Spleen (tissue), 11 donors: ENCODE measurements at regions not wholly inside any gene's neighbourhood (a gene's known extent, or its start where the extent isn't known, plus 50 kb on each side); places are given as distances from the start of the nearest gene placed in this dataset.

ENCODE experiments used
- DNase-seq: peaks from one replicate; pipeline ENCODE4 v3.0.0-alpha.2; 2020
- H3K27ac ChIP-seq, 8 donors: fragments of 200-600 bp; sonication (generic) in 7 of 8; 1 replicate in 4 of 8; 2 replicates in 4 of 8; pipeline versions ENCODE4 v1.5.0 to v1.8.0; 2016 to 2021; ENCODE audit warnings: inconsistent platforms in 4 of 8, mild to moderate bottlenecking in 4 of 8, moderate library complexity in 1 of 8
- H3K27me3 ChIP-seq, 7 donors: fragments of 200-600 bp; sonication (generic) in 6 of 7; replicated peaks in 1 of 7; 1 replicate in 4 of 7; 2 replicates in 3 of 7; pipeline versions ENCODE4 v1.5.0 to v1.8.0; 2016 to 2021; ENCODE audit warnings: inconsistent platforms in 3 of 7, mild to moderate bottlenecking in 1 of 7
- H3K36me3 ChIP-seq, 6 donors: fragments of 200-600 bp; sonication (generic) in 5 of 6; 1 replicate in 4 of 6; 2 replicates in 2 of 6; pipeline versions ENCODE4 v1.5.0 to v1.8.0; 2016 to 2021; ENCODE audit warnings: inconsistent platforms in 2 of 6
- H3K4me1 ChIP-seq, 6 donors: fragments of 200-600 bp; sonication (generic) in 5 of 6; 1 replicate in 3 of 6; 2 replicates in 3 of 6; pipeline versions ENCODE4 v1.5.0 to v1.8.0; 2016 to 2021; ENCODE audit warnings: inconsistent platforms in 3 of 6
- H3K4me3 ChIP-seq, 8 donors: fragments of 200-600 bp; sonication (generic) in 7 of 8; 1 replicate in 4 of 8; 2 replicates in 4 of 8; pipeline versions ENCODE4 v1.5.0 to v1.8.0; 2016 to 2021; ENCODE audit warnings: inconsistent platforms in 4 of 8, mild to moderate bottlenecking in 4 of 8, moderate library complexity in 2 of 8
- H3K9me3 ChIP-seq, 8 donors: fragments of 200-600 bp; sonication (generic) in 7 of 8; 1 replicate in 4 of 8; 2 replicates in 4 of 8; pipeline versions ENCODE4 v1.5.0 to v1.8.0; 2016 to 2021; ENCODE audit warnings: inconsistent platforms in 4 of 8
- POLR2A ChIP-seq, 3 donors: fragments of 450-650 bp; IDR thresholded peaks; one replicate each; pipeline ENCODE4 v1.5.1; 2017; ENCODE audit warnings: antibody characterized with exemption in 3 of 3, mild to moderate bottlenecking in 1 of 3
- POLR2AphosphoS5 ChIP-seq, 3 donors: sonication (generic); formaldehyde crosslinking; IDR thresholded peaks; one replicate each; pipeline ENCODE4 v1.5.1; 2017; ENCODE audit warnings: antibody characterized with exemption in 3 of 3
- whole genome bisulfite sequencing, 5 donors: extraction: QIAGEN DNeasy Blood & Tissue Kit in 3 of 5; methylation state at CpG; one replicate each; pipeline versions ENCODE4 v1.1.5 to v1.1.7; 2013 to 2018; 5-methylcytosine and 5-hydroxymethylcytosine counted together
- intact Hi-C: fragments of 100-400 bp; cut with DNase I; formaldehyde crosslinking; loops from one replicate; pipeline ENCODE4 v1.15.0; 2023; ENCODE audit warnings: low total_unique reads
- TF ChIP-seq, protein P1 (sequence below), 11 experiments: fragments of 200-600 bp in 7 of 11; fragments of 450-650 bp in 4 of 11; sonication (generic) in 4 of 11; IDR thresholded peaks in 8 of 11; conservative IDR thresholded peaks in 3 of 11; 1 replicate in 7 of 11; 2 replicates in 4 of 11; pipeline versions ENCODE4 v1.4.0 to v1.8.0; 2016 to 2021; ENCODE audit warnings: antibody characterized with exemption in 11 of 11, inconsistent platforms in 4 of 11, mild to moderate bottlenecking in 1 of 11
- donor health status: healthy with polysubstance abuse.
- donor health status: DM: no; HTN: no; CAD: no; lungs with moderate emphysema.
- donor health status: DM: no; HTN: no; CAD: no.
- donor health status: Bipolar disorder and iron deficiency.
- donor health status: healthy.
- donor health status: DM: no; HTN: no; CAD: no.
- donor health status: DM: yes; HTN: yes; CAD: no.

DNA sequence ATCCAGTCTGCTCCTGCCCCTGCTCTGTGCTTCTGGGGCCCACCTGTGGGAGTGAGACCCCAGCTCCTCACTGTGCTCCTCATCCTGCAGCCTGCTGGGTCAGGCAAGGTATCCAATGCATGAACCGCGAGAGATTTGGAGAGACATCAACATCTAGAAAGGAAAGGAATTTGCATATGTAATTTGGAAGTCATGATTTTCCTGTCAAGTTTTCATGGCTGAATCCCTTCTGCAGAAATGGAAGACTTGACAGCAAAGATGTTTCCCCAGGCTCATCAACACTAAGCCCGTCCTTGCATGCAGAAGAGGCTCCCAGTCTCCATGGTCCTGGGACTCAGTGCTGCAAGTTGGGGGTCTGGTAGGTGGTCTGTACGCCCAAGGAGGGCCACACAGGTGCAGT, 176.9 kb upstream of the GRB10 start:
- Histone ChIP-seq H3K4me1 (peaks cover 0 to 18% (median 6%) of the 10 kb centered on the region in 6 donors), H3K9me3 (no peaks in the 10 kb centered on the region), H3K27me3 (no peaks in the 10 kb centered on the region), H3K27ac (no peak overlapping the region), H3K4me3 (no peak overlapping the region), H3K36me3 (no peaks in the 10 kb centered on the region)
- 83 to 95% (median 93%) methylated on average over 4 of the region's 4 CpGs for WGBS, 5 donors
- TF ChIP-seq, protein P1, sequence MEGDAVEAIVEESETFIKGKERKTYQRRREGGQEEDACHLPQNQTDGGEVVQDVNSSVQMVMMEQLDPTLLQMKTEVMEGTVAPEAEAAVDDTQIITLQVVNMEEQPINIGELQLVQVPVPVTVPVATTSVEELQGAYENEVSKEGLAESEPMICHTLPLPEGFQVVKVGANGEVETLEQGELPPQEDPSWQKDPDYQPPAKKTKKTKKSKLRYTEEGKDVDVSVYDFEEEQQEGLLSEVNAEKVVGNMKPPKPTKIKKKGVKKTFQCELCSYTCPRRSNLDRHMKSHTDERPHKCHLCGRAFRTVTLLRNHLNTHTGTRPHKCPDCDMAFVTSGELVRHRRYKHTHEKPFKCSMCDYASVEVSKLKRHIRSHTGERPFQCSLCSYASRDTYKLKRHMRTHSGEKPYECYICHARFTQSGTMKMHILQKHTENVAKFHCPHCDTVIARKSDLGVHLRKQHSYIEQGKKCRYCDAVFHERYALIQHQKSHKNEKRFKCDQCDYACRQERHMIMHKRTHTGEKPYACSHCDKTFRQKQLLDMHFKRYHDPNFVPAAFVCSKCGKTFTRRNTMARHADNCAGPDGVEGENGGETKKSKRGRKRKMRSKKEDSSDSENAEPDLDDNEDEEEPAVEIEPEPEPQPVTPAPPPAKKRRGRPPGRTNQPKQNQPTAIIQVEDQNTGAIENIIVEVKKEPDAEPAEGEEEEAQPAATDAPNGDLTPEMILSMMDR (IDR thresholded peaks at IDR 0.05 in 8 of 11, conservative IDR thresholded peaks at IDR 0.05 in 3 of 11): no peak
- TF ChIP-seq POLR2A (IDR thresholded peaks at IDR 0.05) (no peak), POLR2AphosphoS5 (IDR thresholded peaks at IDR 0.05) (no peak)
- intact Hi-C loops: no loop called here
- DNase-seq: no peak

DNA sequence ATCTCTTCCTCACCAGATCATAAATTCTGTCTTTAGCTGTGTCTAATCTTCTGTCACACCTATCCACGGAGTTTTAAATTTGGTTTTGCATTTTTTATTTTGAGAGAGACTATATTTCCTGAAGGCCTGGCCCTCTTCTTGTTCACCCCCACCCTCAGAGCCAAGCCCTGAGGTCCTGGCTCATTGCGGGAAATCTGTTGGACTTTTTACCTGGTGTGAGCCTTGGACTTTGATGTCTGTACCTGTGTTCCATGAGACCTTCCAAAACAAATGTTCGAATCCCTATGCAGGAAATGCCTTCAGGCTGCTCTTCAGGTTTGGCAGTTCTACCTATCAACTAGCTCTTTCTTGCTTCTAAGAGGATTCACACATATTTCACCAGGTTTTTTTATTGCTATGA, 175.2 kb upstream of the GRB10 start:
- intact Hi-C loops: no loop called here
- DNase-seq: no peak
- 62 to 83% (median 76%) methylated on average over 3 of the region's 3 CpGs for WGBS, 5 donors
- H3K27ac ChIP-seq: no peak overlapping the region
- H3K36me3 ChIP-seq: no peaks in the 10 kb centered on the region
- no peaks in the 10 kb centered on the region for H3K9me3 ChIP-seq
- H3K27me3 ChIP-seq: no peaks in the 10 kb centered on the region
- peaks cover 0 to 19% (median 5%) of the 10 kb centered on the region in 6 donors for H3K4me1 ChIP-seq
- no peak overlapping the region for H3K4me3 ChIP-seq
- TF ChIP-seq, protein P1 (IDR thresholded peaks at IDR 0.05 in 8 of 11, conservative IDR thresholded peaks at IDR 0.05 in 3 of 11): no peak
- TF ChIP-seq POLR2A (IDR thresholded peaks at IDR 0.05) (no peak), POLR2AphosphoS5 (IDR thresholded peaks at IDR 0.05) (no peak)

DNA sequence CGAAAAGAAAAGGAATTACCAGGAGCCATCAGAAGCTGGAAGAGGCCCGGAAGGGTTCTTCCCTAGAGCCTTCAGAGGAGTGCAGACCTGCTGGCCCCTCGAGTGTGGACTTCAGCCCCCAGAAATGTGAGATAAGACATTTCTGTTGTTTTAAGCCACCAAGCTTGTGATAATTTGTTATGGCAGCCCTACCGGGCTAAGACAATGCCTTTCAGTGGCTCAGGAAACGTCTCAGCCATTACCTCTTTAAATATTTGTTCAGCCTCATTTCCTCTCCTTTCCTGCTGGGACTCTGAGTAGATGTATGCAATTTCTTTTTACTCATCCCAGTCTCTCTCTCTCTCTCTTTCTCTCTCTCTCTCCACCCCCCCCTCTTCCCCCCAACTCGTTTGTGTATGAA, 174.7 kb upstream of the GRB10 start:
- H3K27ac ChIP-seq: no peak overlapping the region
- no peaks in the 10 kb centered on the region for H3K36me3 ChIP-seq
- intact Hi-C loops: no loop called here
- peaks cover 0 to 15% (median 3%) of the 10 kb centered on the region in 6 donors for H3K4me1 ChIP-seq
- DNase-seq: no peak
- no peak for TF ChIP-seq POLR2AphosphoS5 (IDR thresholded peaks at IDR 0.05)
- TF ChIP-seq POLR2A (IDR thresholded peaks at IDR 0.05): no peak
- TF ChIP-seq, protein P1 (IDR thresholded peaks at IDR 0.05 in 8 of 11, conservative IDR thresholded peaks at IDR 0.05 in 3 of 11): no peak
- H3K27me3 ChIP-seq: no peaks in the 10 kb centered on the region
- no peak overlapping the region for H3K4me3 ChIP-seq
- 60 to 73% (median 67%) methylated on average over 6 of the region's 6 CpGs for WGBS, 5 donors
- H3K9me3 ChIP-seq: no peaks in the 10 kb centered on the region

GRCh38 chr7:50956522-50957155, 173.9 kb upstream of the GRB10 start:
- 83 to 89% (median 88%) methylated on average over 8 of the region's 8 CpGs for whole genome bisulfite sequencing, 5 donors
- no peak overlapping the region for H3K27ac ChIP-seq

More at GRCh38 chr7:50956522-50957155, 173.9 kb upstream of the GRB10 start:
- intact Hi-C loops: no loop called here
- TF ChIP-seq POLR2A (IDR thresholded peaks at IDR 0.05) (no peak), POLR2AphosphoS5 (IDR thresholded peaks at IDR 0.05) (no peak)
- TF ChIP-seq, protein P1 (IDR thresholded peaks at IDR 0.05 in 8 of 11, conservative IDR thresholded peaks at IDR 0.05 in 3 of 11): no peak
- no peak for DNase-seq
- Histone ChIP-seq H3K36me3 (no peaks in the 10 kb centered on the region), H3K4me1 (peaks cover 0 to 11% (median 1%) of the 10 kb centered on the region in 6 donors), H3K4me3 (no peak overlapping the region), H3K9me3 (no peaks in the 10 kb centered on the region), H3K27me3 (no peaks in the 10 kb centered on the region)
